GM23248 (cell line): ENCODE measurements at regions not wholly inside any gene's neighbourhood (a gene's known extent, or its start where the extent isn't known, plus 50 kb on each side); places are given as distances from the start of the nearest gene placed in this dataset.
A peak's percentile ranks its signal among the peaks of the same experiment; 100 is the strongest.
"Not testable (repeated sequence)": the region's sequence is repeated elsewhere in the genome, so short reads cannot be mapped to it uniquely, and the experiment has no call there.

Experiments
- DNase-seq: peaks from one replicate; pipeline ENCODE4 v3.0.0-alpha.2; 2015
- H2AFZ ChIP-seq: fragments of 200-600 bp; sonication (generic); 2 replicates; pipeline ENCODE4 v1.6.1; 2016; ENCODE audit warnings: antibody characterized with exemption
- H3F3A ChIP-seq: fragments of 200-600 bp; sonication (generic); 2 replicates; pipeline ENCODE4 v1.6.1; 2016; ENCODE audit warnings: mild to moderate bottlenecking, antibody characterized with exemption, mixed run types; ENCODE audit not compliant: insufficient read depth
- H3K27ac ChIP-seq: fragments of 200-600 bp; sonication (generic); 2 replicates; pipeline ENCODE4 v1.5.1; 2016; ENCODE audit warnings: mild to moderate bottlenecking
- H3K27me3 ChIP-seq: fragments of 200-600 bp; sonication (generic); replicated peaks from 2 replicates; pipeline ENCODE4 v1.6.1; 2016; ENCODE audit warnings: mild to moderate bottlenecking; ENCODE audit not compliant: insufficient read depth
- H3K36me3 ChIP-seq: fragments of 200-600 bp; sonication (generic); 2 replicates; pipeline ENCODE4 v1.6.1; 2016; ENCODE audit warnings: low read depth, mild to moderate bottlenecking
- H3K4me1 ChIP-seq: fragments of 200-600 bp; sonication (generic); 2 replicates; pipeline ENCODE4 v1.6.1; 2016; ENCODE audit warnings: mild to moderate bottlenecking; ENCODE audit not compliant: insufficient read depth
- H3K4me2 ChIP-seq: fragments of 200-600 bp; sonication (generic); one replicate; pipeline ENCODE4 v1.6.1; 2016; ENCODE audit warnings: mild to moderate bottlenecking; ENCODE audit not compliant: unreplicated experiment
- H3K4me3 ChIP-seq: fragments of 200-600 bp; sonication (generic); 2 replicates; pipeline ENCODE4 v1.5.1; 2016; ENCODE audit warnings: mild to moderate bottlenecking
- H3K79me2 ChIP-seq: fragments of 200-600 bp; sonication (generic); 2 replicates; pipeline ENCODE4 v1.6.1; 2016; ENCODE audit warnings: mild to moderate bottlenecking; ENCODE audit not compliant: insufficient read depth
- H3K9ac ChIP-seq: fragments of 200-600 bp; sonication (generic); 2 replicates; pipeline ENCODE4 v1.6.1; 2016; ENCODE audit warnings: mild to moderate bottlenecking
- H3K9me2 ChIP-seq: fragments of 200-600 bp; sonication (generic); 2 replicates; pipeline ENCODE4 v1.6.1; 2016; ENCODE audit warnings: mixed run types, mild to moderate bottlenecking, moderate library complexity; ENCODE audit not compliant: insufficient read depth
- H3K9me3 ChIP-seq: fragments of 200-600 bp; sonication (generic); one replicate; pipeline ENCODE4 v1.6.1; 2017; ENCODE audit warnings: low read depth
- H4K20me1 ChIP-seq: fragments of 200-600 bp; sonication (generic); 2 replicates; pipeline ENCODE4 v1.6.0; 2016; ENCODE audit not compliant: insufficient read depth
- EZH2 ChIP-seq: fragments of 200-600 bp; sonication (generic); IDR thresholded peaks from 2 replicates; pipeline ENCODE4 v1.6.1; 2018; ENCODE audit warnings: antibody characterized with exemption, mild to moderate bottlenecking; ENCODE audit not compliant: insufficient read depth, poor library complexity, severe bottlenecking
- EZH2phosphoT487 ChIP-seq: fragments of 200-600 bp; sonication (generic); IDR thresholded peaks from 2 replicates; pipeline ENCODE4 v1.6.1; 2018; ENCODE audit warnings: antibody characterized with exemption, moderate library complexity, mild to moderate bottlenecking, low read depth; ENCODE audit not compliant: insufficient read depth
- WGBS, 2 experiments: methylation state at CpG; one replicate each; pipeline ENCODE4 v1.1.6; 2015 to 2017; ENCODE audit warnings: low lambda C conversion rate in 2 of 2, low coverage in 1 of 2; ENCODE audit errors: missing lambda C conversion rate in 2 of 2; 5-methylcytosine and 5-hydroxymethylcytosine counted together
- in situ Hi-C: fragments of 300-500 bp; cut with MboI; formaldehyde crosslinking; loops from 2 replicates; pipeline ENCODE4 v1.15.0; 2020

DNA sequence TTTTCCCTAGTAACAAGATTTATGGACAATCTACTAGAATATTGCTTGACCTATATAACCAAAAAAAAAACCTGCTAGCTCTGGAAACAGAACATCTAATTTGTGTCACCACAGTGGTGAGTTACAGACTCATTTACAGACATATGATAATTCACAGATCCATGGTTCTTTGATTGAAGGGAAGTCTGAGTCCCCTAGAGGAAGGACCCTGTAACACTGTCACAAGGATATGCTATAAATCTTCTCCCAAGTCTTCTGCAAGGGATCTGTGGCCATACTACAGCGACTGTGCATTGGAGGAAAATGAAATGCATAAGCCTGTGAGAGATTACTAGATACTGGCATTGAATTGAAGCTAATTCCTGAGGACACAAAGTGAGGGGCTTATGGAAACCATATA is 630.6 kb upstream of the SGCD start:
- no peak overlapping the region for H3K4me2 ChIP-seq
- no peaks in the 10 kb centered on the region for H3K9me2 ChIP-seq
- no peaks in the 10 kb centered on the region for H3F3A ChIP-seq
- no peak overlapping the region for H3K27ac ChIP-seq
- H3K4me1 ChIP-seq: no peaks in the 10 kb centered on the region
- no peak for DNase-seq
- no peaks in the 10 kb centered on the region for H3K27me3 ChIP-seq
- H3K36me3 ChIP-seq: no peaks in the 10 kb centered on the region
- 0 to 8% methylated on average over 1 of the region's 1 CpG for WGBS, 2 experiments
- no peak overlapping the region for H2AFZ ChIP-seq
- no peak overlapping the region for H3K4me3 ChIP-seq
- H4K20me1 ChIP-seq: no peaks in the 10 kb centered on the region
- TF ChIP-seq EZH2 (no peak), EZH2phosphoT487 (no peak)
- in situ Hi-C loops: no loop called here
- H3K9me3 ChIP-seq: no peaks in the 10 kb centered on the region
- no peaks in the 10 kb centered on the region for H3K79me2 ChIP-seq
- H3K9ac ChIP-seq: no peak overlapping the region

DNA sequence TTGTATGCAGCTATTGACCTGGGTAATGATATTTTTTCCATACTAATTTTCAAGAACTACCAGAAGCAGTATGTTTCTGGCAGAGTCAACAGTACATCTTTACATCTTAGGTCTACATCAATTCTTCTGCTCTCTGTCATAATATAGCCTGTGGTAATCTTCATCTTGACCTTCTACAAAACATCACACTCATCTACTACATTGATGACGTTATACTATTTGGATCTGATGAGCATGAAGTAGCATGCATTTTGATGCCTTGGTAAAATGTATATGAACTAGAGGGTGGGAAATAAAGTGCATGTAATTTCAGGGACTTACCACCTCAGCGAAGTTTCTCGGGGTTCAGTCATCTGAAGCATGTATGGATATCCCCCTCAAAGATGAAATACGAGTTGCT is 629.7 kb upstream of the SGCD start:
- 20 to 32% methylated on average over 4 of the region's 4 CpGs for WGBS, 2 experiments
- no peaks in the 10 kb centered on the region for H3F3A ChIP-seq
- no peak for TF ChIP-seq EZH2phosphoT487
- TF ChIP-seq EZH2: no peak
- no peak overlapping the region for H3K27ac ChIP-seq
- no peak overlapping the region for H2AFZ ChIP-seq
- H4K20me1 ChIP-seq: no peaks in the 10 kb centered on the region
- no peaks in the 10 kb centered on the region for H3K27me3 ChIP-seq
- H3K36me3 ChIP-seq: no peaks in the 10 kb centered on the region
- H3K4me2 ChIP-seq: no peak overlapping the region
- H3K4me3 ChIP-seq: no peak overlapping the region
- H3K79me2 ChIP-seq: no peaks in the 10 kb centered on the region
- no peaks in the 10 kb centered on the region for H3K4me1 ChIP-seq
- H3K9me2 ChIP-seq: no peaks in the 10 kb centered on the region
- no peaks in the 10 kb centered on the region for H3K9me3 ChIP-seq
- no peak for DNase-seq
- in situ Hi-C loops: no loop called here
- H3K9ac ChIP-seq: no peak overlapping the region

DNA sequence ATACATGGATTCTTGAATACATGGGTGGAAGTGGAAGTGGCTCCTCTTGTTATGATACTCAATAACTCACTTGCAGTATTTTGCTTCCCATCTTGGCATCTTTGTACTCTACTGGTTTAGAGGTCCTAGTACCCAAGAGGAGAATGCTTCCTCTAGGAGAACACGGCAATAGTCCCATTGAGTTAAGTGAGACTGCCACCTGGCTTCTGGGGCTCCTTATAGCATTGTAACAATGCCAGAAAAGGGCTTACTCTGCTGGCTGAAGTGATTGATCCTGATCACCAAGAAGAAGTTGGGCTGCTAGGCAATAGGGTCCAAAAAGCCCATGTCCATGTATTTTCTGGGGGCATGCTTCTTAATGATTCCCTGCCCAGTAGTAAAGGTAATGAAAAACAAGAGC is 627.6 kb upstream of the SGCD start:
- no peak for DNase-seq
- H3K4me1 ChIP-seq: no peaks in the 10 kb centered on the region
- no peak overlapping the region for H3K27ac ChIP-seq
- no peak overlapping the region for H3K4me2 ChIP-seq
- no peaks in the 10 kb centered on the region for H3F3A ChIP-seq
- H4K20me1 ChIP-seq: no peaks in the 10 kb centered on the region
- TF ChIP-seq EZH2phosphoT487 (no peak), EZH2 (no peak)
- H3K79me2 ChIP-seq: no peaks in the 10 kb centered on the region
- H2AFZ ChIP-seq: no peak overlapping the region
- H3K9ac ChIP-seq: no peak overlapping the region
- no peaks in the 10 kb centered on the region for H3K36me3 ChIP-seq
- H3K9me2 ChIP-seq: no peaks in the 10 kb centered on the region
- H3K27me3 ChIP-seq: no peaks in the 10 kb centered on the region
- H3K9me3 ChIP-seq: no peaks in the 10 kb centered on the region
- H3K4me3 ChIP-seq: no peak overlapping the region
- in situ Hi-C loops: no loop called here
- 17 to 23% methylated on average over 1 of the region's 1 CpG for WGBS, 2 experiments

DNA sequence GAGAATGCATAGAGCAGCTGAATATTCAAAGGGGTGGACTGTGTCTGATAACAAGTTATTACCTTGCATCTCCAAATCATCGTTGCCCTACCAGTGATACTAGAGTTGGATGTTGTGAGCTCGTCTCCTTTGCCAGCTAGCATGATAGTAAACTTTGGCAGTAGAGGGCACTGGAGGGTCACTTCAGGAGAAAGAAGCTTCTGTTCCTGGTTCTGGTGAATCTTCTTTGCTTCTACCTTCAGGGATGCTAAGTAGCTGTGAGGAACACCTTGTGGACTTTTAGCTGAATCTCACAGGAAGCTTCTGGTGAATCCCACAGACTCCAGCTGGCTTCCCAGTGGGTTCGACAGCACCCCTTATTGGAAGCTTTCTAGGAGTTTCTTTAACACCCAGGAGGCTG is 626.6 kb upstream of the SGCD start:
- Histone ChIP-seq H3K27me3 (no peaks in the 10 kb centered on the region), H3K36me3 (no peaks in the 10 kb centered on the region), H4K20me1 (no peaks in the 10 kb centered on the region), H3K4me2 (no peak overlapping the region), H3K79me2 (no peaks in the 10 kb centered on the region), H3K9me2 (no peaks in the 10 kb centered on the region), H3K9me3 (no peaks in the 10 kb centered on the region), H3K9ac (no peak overlapping the region), H2AFZ (no peak overlapping the region), H3F3A (no peaks in the 10 kb centered on the region), H3K4me3 (no peak overlapping the region), H3K4me1 (no peaks in the 10 kb centered on the region), H3K27ac (no peak overlapping the region)
- 9 to 14% methylated on average over 3 of the region's 3 CpGs for WGBS, 2 experiments
- in situ Hi-C loops: no loop called here
- DNase-seq: peak; percentile 59
- TF ChIP-seq EZH2 (no peak), EZH2phosphoT487 (no peak)

DNA sequence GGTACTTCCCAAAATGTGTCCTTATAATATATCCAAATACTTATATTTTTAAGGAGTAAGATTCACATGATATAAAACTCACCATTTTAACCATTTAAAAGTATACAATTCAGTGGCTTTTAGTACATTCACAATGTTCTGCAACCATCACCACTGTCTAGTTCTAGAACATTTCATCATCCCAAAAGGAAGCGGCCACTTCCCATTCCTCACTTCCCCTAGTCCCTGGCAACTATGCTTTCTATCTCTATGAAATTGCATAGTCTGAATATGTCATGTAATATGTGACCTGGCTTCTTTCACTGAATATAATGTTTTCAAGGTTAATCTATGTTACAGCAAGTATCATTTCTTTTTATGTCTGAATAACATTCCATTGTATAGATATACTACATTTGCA is 615.1 kb upstream of the SGCD start:
- 50 to 61% methylated on average over 1 of the region's 1 CpG for WGBS, 2 experiments
- Histone ChIP-seq H4K20me1 (no peaks in the 10 kb centered on the region), H3K36me3 (no peaks in the 10 kb centered on the region), H3K4me2 (no peak overlapping the region), H3F3A (no peaks in the 10 kb centered on the region), H3K9me2 (no peaks in the 10 kb centered on the region), H3K9ac (no peak overlapping the region), H3K4me3 (no peak overlapping the region), H2AFZ (no peak overlapping the region), H3K4me1 (no peaks in the 10 kb centered on the region), H3K27me3 (no peaks in the 10 kb centered on the region), H3K79me2 (no peaks in the 10 kb centered on the region), H3K9me3 (no peaks in the 10 kb centered on the region), H3K27ac (no peak overlapping the region)
- no peak for DNase-seq
- in situ Hi-C loops: no loop called here
- TF ChIP-seq EZH2phosphoT487: no peak
- no peak for TF ChIP-seq EZH2

DNA sequence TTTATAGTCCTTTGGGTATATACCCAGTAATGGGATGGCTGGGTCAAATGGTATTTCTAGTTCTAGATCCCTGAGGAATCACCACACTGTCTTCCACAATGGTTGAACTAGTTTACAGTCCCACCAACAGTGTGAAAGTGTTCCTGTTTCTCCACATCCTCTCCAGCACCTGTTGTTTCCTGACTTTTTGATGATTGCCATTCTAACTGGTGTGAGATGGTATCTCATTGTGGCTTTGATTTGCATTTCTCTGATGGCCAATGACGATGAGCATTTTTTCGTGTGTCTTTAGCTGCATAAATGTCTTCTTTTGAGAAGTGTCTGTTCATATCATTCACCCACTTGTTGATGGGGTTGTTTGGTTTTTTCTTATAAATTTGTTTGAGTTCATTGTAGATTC is 612.5 kb upstream of the SGCD start:
- DNase-seq, H3K79me2 ChIP-seq, H3F3A ChIP-seq, H3K9ac ChIP-seq, H3K9me2 ChIP-seq, H3K27ac ChIP-seq, H3K36me3 ChIP-seq, in situ Hi-C loops, H3K4me1 ChIP-seq, H3K4me3 ChIP-seq, H2AFZ ChIP-seq, H3K9me3 ChIP-seq, H3K4me2 ChIP-seq, H3K27me3 ChIP-seq, H4K20me1 ChIP-seq: not testable (repeated sequence)
- WGBS, 2 experiments: 10 to 17% methylated on average over 2 of the region's 2 CpGs
